ENCODE measurements at regions not wholly inside any gene's neighbourhood (a gene's known extent, or its start where the extent isn't known, plus 50 kb on each side); places are given as distances from the start of the nearest gene placed in this dataset.

DNA sequence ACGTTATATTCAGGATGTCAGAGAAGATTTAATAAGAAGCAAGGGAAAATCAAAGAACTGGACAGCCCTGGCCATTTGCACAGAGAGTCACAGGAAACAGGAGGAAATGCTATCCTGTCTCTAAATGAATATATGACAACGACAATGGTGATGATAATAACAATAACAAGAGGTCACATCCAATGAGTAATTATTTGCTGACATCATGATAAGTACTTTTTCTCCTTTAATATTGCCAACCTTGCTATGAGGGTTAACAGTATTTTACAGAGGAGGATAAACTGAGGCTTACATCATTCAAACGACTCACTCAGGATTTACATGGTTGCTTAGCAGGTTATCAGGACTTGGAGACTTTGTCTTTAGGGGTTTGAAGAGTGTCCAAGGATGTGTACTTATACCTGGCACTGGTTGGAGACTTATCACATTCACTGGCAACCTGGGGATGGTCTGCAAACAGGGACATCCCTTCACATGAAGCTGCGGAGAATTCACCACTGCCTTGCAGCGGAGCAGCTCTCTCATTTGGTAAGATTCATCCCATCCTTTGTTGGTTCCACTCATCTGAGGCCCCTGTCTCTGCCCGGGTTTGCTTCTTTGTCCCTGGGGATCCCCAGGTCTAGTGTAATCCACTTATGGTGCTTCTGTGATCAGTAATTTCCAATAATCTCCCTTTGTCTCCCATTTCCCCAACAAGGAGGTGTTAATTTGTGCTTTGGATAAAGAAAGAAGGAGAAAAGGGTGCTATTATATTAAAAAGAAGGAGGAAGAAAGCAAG lies 637.8 kb downstream of the BCL11B start:
- TF ChIP-seq, protein P1, sequence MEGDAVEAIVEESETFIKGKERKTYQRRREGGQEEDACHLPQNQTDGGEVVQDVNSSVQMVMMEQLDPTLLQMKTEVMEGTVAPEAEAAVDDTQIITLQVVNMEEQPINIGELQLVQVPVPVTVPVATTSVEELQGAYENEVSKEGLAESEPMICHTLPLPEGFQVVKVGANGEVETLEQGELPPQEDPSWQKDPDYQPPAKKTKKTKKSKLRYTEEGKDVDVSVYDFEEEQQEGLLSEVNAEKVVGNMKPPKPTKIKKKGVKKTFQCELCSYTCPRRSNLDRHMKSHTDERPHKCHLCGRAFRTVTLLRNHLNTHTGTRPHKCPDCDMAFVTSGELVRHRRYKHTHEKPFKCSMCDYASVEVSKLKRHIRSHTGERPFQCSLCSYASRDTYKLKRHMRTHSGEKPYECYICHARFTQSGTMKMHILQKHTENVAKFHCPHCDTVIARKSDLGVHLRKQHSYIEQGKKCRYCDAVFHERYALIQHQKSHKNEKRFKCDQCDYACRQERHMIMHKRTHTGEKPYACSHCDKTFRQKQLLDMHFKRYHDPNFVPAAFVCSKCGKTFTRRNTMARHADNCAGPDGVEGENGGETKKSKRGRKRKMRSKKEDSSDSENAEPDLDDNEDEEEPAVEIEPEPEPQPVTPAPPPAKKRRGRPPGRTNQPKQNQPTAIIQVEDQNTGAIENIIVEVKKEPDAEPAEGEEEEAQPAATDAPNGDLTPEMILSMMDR (conservative IDR thresholded peaks at IDR 0.05; ENCODE audit: low read depth, low read length) = no peak
- H3K4me3 ChIP-seq (ENCODE audit: low read depth, low read length) = no peak overlapping the region
- no peak for DNase-seq (ENCODE audit: low read depth)

DNA sequence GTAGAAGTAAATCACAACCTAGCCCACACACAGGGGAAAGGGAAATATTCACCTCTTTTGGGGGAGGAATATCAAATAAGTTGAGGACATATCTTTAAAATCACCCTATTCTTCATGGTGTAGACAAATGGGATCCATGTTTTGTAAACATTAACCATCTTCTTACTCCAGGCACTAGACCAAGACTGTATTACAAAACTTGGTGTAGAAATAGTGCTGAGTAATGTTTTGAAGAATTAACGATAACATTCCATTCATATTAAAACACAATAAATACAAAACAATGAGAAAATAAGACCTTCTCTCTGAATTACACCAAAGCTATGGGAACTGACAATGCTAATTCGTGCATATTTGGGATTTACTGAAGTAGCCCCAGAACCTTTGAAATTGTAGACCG lies 633.6 kb downstream of the BCL11B start:
- TF ChIP-seq, protein P1 (conservative IDR thresholded peaks at IDR 0.05; ENCODE audit: low read depth, low read length) = no peak
- H3K4me3 ChIP-seq (ENCODE audit: low read depth, low read length) = no peak overlapping the region
- DNase-seq (ENCODE audit: low read depth) = no peak

DNA sequence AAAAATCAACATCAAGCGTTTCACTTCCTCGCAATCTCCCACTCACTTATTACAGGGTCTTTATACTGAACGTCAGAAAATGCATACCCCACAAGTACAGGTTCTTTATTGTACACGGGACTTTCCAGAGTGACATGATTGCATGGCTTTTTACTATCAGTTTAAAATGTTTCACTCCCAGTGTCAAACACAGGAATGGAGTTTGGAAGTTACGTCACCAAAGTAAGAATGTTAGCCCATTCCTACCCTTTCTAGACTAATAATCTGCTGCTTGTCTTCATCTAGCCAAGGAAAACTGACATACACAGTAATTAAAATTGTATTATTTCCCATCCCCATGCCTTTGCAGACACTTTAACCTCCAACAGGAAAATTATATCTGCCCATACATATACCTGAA lies 624.2 kb downstream of the BCL11B start:
- TF ChIP-seq, protein P1 (conservative IDR thresholded peaks at IDR 0.05; ENCODE audit: low read depth, low read length) = no peak
- no peak for DNase-seq (ENCODE audit: low read depth)
- H3K4me3 ChIP-seq (ENCODE audit: low read depth, low read length) = no peak overlapping the region

- TF ChIP-seq, protein P1 (conservative IDR thresholded peaks at IDR 0.05; ENCODE audit: low read depth, low read length) = no peak
- H3K4me3 ChIP-seq (ENCODE audit: low read depth, low read length) = no peak overlapping the region
Measured at GRCh38 chr14:98651037-98651436, 621.0 kb downstream of the BCL11B start.

GRCh38 chr14:98665007-98665406 lies 607.0 kb downstream of the BCL11B start:
- TF ChIP-seq, protein P1 (conservative IDR thresholded peaks at IDR 0.05; ENCODE audit: low read depth, low read length) = no peak
- no peak for DNase-seq (ENCODE audit: low read depth)
- no peak overlapping the region for H3K4me3 ChIP-seq (ENCODE audit: low read depth, low read length)

More at GRCh38 chr14:98651037-98651436, 621.0 kb downstream of the BCL11B start:
- DNase-seq (ENCODE audit: low read depth) = no peak

- DNase-seq (ENCODE audit: low read depth) = no peak
- no peak overlapping the region for H3K4me3 ChIP-seq (ENCODE audit: low read depth, low read length)
- TF ChIP-seq, protein P1 (conservative IDR thresholded peaks at IDR 0.05; ENCODE audit: low read depth, low read length) = no peak
Measured at GRCh38 chr14:98666545-98666944, 605.5 kb downstream of the BCL11B start.

GRCh38 chr14:98682033-98682432 lies 590.0 kb downstream of the BCL11B start:
- no peak overlapping the region for H3K4me3 ChIP-seq (ENCODE audit: low read depth, low read length)
- DNase-seq (ENCODE audit: low read depth) = no peak
- TF ChIP-seq, protein P1 (conservative IDR thresholded peaks at IDR 0.05; ENCODE audit: low read depth, low read length) = no peak

All from choroid plexus epithelial cell (primary cell).